AG10803 (cell line): ENCODE measurements at regions not wholly inside any gene's neighbourhood (a gene's known extent, or its start where the extent isn't known, plus 50 kb on each side); places are given as distances from the start of the nearest gene placed in this dataset.

Experiments used
- DNase-seq: peaks from one replicate; pipeline ENCODE4 v3.0.0; 2010; ENCODE audit warnings: low read depth
- H3K4me3 ChIP-seq: 2 replicates; pipeline ENCODE4 v1.5.1; 2011; ENCODE audit warnings: mild to moderate bottlenecking, low read length, control low read depth
- TF ChIP-seq, protein P1 (sequence below): conservative IDR thresholded peaks from 2 replicates; pipeline ENCODE4 v1.5.1; 2011; ENCODE audit warnings: mild to moderate bottlenecking, low read length, control low read depth, inconsistent platforms

DNA sequence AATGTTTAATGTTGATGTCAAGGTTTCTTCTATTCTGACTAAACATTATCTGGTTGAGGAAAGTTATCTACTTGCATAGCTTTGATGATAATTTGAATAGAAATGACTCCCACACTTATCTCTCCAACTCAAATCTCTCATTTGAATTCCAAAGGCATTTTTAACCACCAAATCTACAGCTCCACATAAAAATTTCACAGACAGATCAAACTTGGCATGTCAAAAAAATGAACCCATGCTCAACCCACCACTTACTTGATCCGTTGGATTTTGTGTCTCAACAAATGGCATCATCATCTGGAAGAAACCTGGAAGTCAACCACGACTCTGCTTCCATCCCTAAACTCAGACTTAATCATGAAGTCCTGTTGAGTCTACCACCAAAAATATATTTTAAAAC is 1050.4 kb downstream of the EFNB2 start:
- TF ChIP-seq, protein P1, sequence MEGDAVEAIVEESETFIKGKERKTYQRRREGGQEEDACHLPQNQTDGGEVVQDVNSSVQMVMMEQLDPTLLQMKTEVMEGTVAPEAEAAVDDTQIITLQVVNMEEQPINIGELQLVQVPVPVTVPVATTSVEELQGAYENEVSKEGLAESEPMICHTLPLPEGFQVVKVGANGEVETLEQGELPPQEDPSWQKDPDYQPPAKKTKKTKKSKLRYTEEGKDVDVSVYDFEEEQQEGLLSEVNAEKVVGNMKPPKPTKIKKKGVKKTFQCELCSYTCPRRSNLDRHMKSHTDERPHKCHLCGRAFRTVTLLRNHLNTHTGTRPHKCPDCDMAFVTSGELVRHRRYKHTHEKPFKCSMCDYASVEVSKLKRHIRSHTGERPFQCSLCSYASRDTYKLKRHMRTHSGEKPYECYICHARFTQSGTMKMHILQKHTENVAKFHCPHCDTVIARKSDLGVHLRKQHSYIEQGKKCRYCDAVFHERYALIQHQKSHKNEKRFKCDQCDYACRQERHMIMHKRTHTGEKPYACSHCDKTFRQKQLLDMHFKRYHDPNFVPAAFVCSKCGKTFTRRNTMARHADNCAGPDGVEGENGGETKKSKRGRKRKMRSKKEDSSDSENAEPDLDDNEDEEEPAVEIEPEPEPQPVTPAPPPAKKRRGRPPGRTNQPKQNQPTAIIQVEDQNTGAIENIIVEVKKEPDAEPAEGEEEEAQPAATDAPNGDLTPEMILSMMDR = no peak
- DNase-seq = no peak
- H3K4me3 ChIP-seq = no peak overlapping the region

DNA sequence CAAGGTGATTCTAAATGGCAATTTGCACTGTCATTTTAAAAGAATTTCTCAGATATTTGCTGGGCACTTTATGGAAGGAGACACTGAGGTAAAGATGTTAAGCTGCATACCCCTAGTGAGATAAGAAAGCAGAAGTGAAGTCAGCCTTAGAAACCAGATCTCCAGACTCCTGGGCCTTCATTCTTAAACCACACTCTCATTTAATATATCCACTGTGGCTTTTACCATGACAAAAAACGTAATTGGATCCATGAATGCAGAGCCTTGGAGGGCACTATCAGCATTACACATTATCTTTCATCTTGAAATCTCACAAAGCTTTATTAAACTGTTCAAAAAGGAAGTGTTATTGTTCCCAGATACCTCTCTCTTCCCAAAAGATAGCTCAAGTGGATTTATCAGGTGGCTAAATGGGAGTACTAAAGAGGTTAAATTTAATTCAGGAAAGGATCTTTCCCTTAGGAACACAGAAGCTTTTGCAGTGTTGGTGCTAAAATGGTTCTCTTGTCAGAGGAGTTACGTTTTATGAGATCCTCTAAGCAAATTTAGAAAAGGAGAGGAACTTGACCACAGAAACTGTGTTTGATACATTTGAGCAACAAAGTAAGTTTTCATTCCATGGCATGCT is 1060.4 kb downstream of the EFNB2 start:
- H3K4me3 ChIP-seq = no peak overlapping the region
- no peak for DNase-seq
- TF ChIP-seq, protein P1 = no peak

DNA sequence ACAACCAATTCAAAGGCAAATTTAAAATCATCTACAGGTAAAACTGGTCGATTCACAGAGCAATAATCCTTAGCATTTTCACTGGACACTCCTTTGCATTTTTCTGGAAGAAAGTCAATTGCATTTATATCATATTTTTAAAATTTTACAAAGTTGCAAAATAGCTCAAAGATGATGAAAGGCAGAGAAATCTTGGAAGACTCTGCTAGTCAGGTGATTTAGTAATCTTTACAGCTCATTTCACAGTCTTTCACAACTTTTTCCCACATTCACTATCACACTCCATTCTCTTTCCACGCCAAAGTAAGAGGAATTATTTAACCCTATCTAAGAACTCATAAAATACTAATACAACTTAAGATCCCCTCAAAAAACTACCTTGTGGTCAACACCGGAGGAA is 1063.8 kb downstream of the EFNB2 start:
- DNase-seq = peak; percentile 15
- no peak overlapping the region for H3K4me3 ChIP-seq
- TF ChIP-seq, protein P1 = no peak

DNA sequence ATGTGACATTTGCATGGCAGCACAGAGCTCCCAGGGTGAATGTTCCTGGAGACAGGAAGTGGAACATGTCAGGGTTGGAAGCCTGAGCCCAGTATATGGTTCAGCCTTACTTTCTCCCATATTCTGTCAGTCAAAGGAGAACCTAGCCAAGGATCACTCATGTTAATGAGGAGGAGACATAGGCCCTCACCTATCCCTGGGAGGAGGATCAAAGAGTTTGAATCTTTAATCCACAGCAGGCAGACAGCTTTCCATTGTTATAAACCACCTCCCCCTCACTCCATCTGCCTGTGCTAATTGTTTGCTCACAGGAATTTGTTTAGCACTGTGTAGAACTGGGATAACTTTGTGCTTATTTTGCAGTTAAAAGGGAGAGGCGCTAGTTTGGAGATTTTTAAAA is 1069.1 kb downstream of the EFNB2 start:
- TF ChIP-seq, protein P1 = no peak
- no peak for DNase-seq
- no peak overlapping the region for H3K4me3 ChIP-seq

DNA sequence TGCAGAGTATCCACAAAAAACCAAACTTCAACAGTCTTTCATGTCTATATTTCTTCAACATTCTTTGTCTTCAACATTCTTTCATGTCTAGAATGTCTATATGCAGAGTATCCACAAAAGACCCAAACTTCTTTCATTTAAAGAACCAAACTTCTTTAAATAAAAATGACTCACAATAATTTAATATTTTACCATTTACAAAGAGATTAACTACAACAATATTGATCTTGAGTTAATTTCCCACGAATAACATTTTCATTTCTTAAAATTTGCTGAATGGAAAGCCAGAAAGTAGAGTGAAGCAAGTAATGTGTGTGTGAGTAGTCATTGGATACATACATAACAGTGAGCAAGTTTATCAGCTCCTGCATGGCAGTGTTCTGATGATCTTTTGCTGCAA is 1069.7 kb downstream of the EFNB2 start, which contains the start of gene DAOA:
DAOA (plus strand) TSS at position 301 of the 400 bp plus-strand sequence.
- no peak for DNase-seq
- TF ChIP-seq, protein P1 = no peak
- H3K4me3 ChIP-seq = no peak within 1 kb of the TSS

DNA sequence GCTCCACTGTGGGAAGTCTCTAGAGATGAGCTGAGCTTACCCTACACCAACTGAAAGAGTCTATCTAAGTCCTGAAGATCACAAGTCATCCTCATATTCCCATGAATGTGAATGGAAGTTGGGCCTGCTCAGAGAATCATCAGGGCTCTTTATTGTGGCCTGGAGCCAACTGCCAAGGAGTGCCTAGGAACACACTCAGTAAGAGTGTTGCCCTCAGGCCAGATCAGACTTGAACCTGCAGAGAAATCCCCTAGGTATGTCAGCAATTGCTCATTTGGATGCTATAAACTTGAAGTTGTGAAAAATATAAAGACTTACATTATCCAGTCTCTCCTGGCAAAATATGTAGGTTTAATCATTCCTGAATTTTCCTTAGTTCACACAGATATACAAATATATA is 1070.2 kb downstream of the EFNB2 start:
- DNase-seq = no peak
- H3K4me3 ChIP-seq = no peak overlapping the region
- TF ChIP-seq, protein P1 = no peak

DNA sequence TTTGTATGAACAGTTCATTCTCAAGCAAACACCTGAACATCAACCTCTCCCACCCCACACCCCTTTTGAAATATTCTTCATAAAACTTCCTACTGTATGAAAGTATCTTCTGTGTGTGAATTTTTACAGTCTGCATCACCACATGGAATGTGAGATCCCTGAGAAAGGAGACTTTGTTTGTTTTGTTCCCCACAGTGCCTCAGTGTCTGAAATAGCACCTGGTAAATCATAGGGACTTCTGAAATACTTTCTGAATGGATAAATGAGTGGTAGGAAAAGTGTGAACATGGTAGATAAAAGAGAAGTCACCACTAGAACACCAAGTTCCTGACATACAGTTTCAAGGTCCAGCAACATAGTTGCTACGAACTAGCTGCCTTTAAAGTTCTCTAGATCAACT is 1071.2 kb downstream of the EFNB2 start:
- TF ChIP-seq, protein P1 = no peak
- H3K4me3 ChIP-seq = no peak overlapping the region
- no peak for DNase-seq
